Dedifferentiated amniotic fluid mesenchymal stem cell (primary cell): ENCODE measurements at regions not wholly inside any gene's neighbourhood (a gene's known extent, or its start where the extent isn't known, plus 50 kb on each side); places are given as distances from the start of the nearest gene placed in this dataset.
"Not testable (repeated sequence)": the region's sequence is repeated elsewhere in the genome, so short reads cannot be mapped to it uniquely, and the experiment has no call there.

Source experiments
- DNase-seq: peaks from one replicate; pipeline ENCODE4 v3.0.0-alpha.2; 2016; ENCODE audit errors: extremely low spot score

GRCh38 chr4:184335520-184335919 is 117.8 kb upstream of the ENPP6 start:
- DNase-seq: no peak

DNA sequence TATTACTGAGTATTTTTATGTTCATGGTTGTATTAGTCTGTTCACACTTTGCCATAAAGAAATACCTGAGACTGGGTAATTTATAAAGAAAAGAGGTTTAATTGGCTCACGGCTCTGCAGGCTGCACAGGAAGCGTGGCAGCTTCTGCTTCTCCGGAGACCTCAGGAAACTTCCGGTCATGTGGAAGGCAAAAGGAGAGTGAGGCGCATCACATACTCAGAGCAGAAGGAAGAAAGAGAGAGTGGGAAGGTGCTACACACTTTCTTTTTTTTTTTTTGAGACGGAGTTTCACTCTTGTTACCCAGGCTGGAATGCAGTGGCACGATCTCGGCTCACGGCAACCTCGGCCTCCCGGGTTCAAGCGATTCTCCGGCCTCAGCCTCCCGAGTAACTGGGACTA is 115.8 kb upstream of the ENPP6 start:
- DNase-seq: not testable (repeated sequence)

- DNase-seq: no peak
Observed at GRCh38 chr4:184331268-184331995, 113.8 kb upstream of the ENPP6 start.

DNA sequence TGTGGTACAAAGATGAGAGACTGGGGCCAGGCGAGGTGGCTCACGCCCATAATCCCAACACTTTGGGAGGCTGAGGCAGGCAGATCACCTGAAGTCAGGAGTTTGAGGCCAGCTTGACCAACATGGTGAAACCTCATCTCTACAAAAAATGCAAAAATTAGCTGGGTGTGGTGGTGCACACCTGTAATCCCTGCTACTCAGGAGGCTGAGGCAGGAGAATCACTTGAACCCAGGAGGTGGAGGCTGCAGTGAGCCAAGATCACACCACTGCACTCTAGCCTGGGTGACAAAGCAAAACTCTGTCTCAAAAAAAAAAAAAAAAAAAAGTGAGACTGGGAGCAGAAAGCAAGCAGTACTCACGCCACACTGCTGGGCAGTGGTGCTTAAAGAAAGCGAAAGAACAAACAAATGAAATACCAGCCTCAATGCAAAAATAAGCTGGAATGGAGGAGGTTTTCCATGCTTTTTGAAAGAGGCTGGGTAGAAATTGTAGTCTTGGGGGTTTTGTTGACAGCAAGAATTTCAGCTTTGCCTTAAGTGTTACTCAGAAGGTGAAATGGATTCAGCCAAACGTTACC is 112.9 kb upstream of the ENPP6 start:
- DNase-seq: not testable (repeated sequence)

- no peak for DNase-seq
Observed at GRCh38 chr4:184329659-184330400, 112.2 kb upstream of the ENPP6 start.

GRCh38 chr4:184329235-184329634 is 111.6 kb upstream of the ENPP6 start:
- no peak for DNase-seq

- DNase-seq: no peak
Observed at GRCh38 chr4:184328022-184328736, 110.5 kb upstream of the ENPP6 start.

GRCh38 chr4:184324939-184325477 is 107.3 kb upstream of the ENPP6 start:
- no peak for DNase-seq

DNA sequence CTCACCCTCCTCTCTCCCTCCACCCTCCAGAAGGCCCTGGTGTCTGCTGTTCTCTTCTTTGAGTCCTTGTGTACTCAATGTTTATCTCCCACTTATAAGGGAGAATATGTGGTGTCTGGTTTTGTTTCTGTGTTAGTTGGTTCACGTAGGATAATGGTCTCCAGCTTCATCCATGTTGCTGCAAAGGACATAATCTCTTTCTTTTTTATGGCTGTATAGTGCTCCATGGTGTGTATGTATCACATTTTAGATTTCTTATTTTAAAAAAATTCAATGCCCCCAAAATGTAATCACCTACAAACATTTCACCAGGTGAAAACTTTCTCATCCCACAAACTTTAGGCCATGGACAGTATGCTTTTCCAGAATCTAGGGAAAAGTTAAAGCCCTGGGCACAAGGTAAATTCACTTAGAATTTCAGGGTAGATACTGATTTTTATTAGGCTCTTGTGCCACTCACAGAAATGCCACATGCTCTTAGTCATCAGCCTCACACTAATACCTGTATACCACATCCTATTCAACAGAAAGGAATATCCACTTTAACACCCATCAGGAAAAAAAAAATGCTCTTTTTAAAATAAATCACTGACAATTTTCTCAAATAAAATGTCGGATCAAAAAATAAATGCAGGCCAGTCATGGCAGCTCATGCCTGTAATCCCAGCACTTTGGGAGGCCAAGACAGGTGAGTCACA is 104.8 kb upstream of the ENPP6 start:
- DNase-seq: no peak

- DNase-seq: no peak
Observed at GRCh38 chr4:184320631-184321030, 103.0 kb upstream of the ENPP6 start.

GRCh38 chr4:184318852-184319251 is 101.2 kb upstream of the ENPP6 start:
- DNase-seq: no peak

- DNase-seq: no peak
Observed at GRCh38 chr4:184317234-184317918, 99.7 kb upstream of the ENPP6 start.

DNA sequence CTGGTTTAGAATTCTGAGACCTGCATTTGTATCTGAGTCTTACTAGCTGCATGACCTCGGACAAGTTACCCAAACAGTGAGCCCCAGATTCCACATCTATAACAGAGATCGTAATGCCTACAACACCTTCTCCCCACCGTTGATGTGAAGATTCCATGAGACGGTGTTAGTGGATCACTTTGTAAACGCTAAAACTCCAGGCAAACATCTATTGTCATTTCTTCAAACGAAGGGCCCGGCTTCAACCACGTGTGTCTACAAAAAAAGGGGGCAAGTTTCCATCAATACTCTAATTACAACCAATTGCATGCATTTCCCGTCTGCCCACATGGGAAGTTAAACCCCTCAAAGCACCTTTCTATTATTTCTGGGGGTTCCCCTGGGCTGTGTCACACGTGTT is 99.1 kb upstream of the ENPP6 start:
- DNase-seq: no peak

DNA sequence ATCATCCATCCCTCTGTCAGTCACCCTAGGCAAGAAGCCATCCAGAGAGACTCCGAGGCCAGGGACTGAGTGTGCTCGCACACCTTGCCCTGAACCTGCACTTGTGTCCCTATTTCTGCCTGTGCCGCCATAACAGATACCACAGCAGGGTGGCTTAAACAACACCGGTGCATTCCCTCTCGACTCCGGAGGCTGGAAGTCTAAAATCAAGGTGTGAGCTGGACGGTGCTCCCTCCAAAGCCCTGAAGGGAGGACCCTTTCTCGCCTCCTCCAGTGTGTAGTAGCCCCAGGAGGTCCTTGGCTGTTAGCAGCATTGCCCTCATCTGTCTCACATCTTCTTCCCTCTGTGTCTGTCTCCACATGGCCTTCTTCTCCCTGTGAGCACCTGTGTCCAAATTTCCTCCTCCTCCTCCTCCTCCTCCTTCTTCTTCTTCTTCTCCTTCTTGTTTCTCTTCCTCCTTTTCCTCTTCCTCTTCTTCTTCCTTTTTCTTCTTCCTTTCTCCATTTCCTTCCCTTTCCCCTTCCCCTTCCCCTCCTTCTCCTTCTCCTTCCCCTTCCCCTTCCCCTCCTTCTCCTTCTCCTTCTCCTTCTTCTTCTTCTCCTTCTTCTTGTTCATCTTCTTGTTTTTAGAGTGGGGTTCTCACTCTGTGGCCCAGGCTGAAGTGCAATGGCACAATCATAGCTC is 98.1 kb upstream of the ENPP6 start:
- DNase-seq: no peak

- no peak for DNase-seq
Observed at GRCh38 chr4:184313702-184314659, 96.3 kb upstream of the ENPP6 start.

DNA sequence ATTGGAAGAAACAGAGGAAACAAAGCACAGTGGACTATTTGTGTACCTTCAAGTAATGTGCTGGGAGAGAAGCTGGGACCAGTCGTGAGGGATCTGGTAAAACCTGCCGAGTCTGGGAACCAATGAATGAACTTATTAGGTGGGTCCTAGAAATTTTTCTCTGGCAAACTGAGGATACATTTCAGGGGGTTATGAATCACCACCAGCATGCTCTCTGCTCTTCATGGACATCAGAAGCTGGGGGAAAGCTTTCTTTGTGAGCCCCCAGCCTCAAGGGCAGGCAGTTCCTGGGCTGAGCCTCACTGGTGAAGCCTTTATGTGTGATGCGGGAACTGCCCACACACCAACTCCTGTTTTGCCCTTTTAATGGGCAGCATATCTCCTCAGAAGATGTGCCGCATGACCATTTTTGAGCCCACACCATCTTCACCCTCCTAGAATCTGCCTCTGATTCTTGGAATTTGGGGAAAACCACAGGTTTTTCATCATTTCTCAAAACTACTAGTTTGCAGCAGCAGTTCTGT is 95.4 kb upstream of the ENPP6 start:
- no peak for DNase-seq

GRCh38 chr4:184312126-184312525 is 94.5 kb upstream of the ENPP6 start:
- no peak for DNase-seq

- no peak for DNase-seq
Observed at GRCh38 chr4:184310881-184311709, 93.4 kb upstream of the ENPP6 start.
